ENCODE measurements at regions not wholly inside any gene's neighbourhood (a gene's known extent, or its start where the extent isn't known, plus 50 kb on each side); places are given as distances from the start of the nearest gene placed in this dataset.

DNA sequence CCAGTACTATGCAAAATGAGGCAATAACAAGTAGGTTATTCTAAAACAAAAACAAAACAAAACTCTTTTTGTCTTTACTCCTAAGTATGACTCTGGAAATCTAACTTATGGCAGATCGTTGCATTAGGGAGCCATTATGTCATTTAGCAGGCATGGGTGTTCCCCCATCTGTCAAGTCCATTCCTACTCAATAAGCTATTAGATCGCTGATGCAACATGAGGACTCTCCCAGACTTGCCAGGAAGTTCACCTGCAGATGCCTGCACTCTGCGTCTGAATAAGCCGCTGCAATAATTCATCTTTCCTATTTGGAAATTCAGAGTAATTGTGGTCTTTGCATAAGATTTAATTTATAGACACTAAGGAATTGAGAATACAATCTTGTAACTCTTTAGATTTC lies 585.0 kb downstream of the KIF4B start:
- no peaks in the 10 kb centered on the region for H3K9me3 ChIP-seq (ENCODE audit: control insufficient read depth in 4 of 4, low read length in 3 of 4)
- no peak for DNase-seq (ENCODE audit: low spot score)
- H3K36me3 ChIP-seq (ENCODE audit: control insufficient read depth in 4 of 4, insufficient read depth in 3 of 4, low read depth in 1 of 4, low read length in 3 of 4), result no peaks in the 10 kb centered on the region
- TF ChIP-seq HNF4G (IDR thresholded peaks at IDR 0.05) (no peak), RAD21 (IDR thresholded peaks at IDR 0.05) (no peak), RXRA (IDR thresholded peaks at IDR 0.05) (no peak), TAF1 (conservative IDR thresholded peaks at IDR 0.05) (no peak), EGR1 (IDR thresholded peaks at IDR 0.05; ENCODE audit: low read depth in 2 of 2) (no peak), JUND (IDR thresholded peaks at IDR 0.05) (no peak), HNF4A (conservative IDR thresholded peaks at IDR 0.05) (no peak), FOXA2 (IDR thresholded peaks at IDR 0.05) (no peak), YY1 (IDR thresholded peaks at IDR 0.05) (no peak), NR2F2 (IDR thresholded peaks at IDR 0.05) (no peak)
- TF ChIP-seq, protein P1, sequence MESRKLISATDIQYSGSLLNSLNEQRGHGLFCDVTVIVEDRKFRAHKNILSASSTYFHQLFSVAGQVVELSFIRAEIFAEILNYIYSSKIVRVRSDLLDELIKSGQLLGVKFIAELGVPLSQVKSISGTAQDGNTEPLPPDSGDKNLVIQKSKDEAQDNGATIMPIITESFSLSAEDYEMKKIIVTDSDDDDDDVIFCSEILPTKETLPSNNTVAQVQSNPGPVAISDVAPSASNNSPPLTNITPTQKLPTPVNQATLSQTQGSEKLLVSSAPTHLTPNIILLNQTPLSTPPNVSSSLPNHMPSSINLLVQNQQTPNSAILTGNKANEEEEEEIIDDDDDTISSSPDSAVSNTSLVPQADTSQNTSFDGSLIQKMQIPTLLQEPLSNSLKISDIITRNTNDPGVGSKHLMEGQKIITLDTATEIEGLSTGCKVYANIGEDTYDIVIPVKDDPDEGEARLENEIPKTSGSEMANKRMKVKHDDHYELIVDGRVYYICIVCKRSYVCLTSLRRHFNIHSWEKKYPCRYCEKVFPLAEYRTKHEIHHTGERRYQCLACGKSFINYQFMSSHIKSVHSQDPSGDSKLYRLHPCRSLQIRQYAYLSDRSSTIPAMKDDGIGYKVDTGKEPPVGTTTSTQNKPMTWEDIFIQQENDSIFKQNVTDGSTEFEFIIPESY (IDR thresholded peaks at IDR 0.05), result no peak
- TF ChIP-seq, protein P2, sequence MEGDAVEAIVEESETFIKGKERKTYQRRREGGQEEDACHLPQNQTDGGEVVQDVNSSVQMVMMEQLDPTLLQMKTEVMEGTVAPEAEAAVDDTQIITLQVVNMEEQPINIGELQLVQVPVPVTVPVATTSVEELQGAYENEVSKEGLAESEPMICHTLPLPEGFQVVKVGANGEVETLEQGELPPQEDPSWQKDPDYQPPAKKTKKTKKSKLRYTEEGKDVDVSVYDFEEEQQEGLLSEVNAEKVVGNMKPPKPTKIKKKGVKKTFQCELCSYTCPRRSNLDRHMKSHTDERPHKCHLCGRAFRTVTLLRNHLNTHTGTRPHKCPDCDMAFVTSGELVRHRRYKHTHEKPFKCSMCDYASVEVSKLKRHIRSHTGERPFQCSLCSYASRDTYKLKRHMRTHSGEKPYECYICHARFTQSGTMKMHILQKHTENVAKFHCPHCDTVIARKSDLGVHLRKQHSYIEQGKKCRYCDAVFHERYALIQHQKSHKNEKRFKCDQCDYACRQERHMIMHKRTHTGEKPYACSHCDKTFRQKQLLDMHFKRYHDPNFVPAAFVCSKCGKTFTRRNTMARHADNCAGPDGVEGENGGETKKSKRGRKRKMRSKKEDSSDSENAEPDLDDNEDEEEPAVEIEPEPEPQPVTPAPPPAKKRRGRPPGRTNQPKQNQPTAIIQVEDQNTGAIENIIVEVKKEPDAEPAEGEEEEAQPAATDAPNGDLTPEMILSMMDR (IDR thresholded peaks at IDR 0.05; ENCODE audit: low read depth, low read length, missing input control), result no peak
- TF ChIP-seq, protein P3, sequence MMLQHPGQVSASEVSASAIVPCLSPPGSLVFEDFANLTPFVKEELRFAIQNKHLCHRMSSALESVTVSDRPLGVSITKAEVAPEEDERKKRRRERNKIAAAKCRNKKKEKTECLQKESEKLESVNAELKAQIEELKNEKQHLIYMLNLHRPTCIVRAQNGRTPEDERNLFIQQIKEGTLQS (IDR thresholded peaks at IDR 0.05), result no peak
- TF ChIP-seq, protein P4, sequence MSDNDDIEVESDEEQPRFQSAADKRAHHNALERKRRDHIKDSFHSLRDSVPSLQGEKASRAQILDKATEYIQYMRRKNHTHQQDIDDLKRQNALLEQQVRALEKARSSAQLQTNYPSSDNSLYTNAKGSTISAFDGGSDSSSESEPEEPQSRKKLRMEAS (IDR thresholded peaks at IDR 0.05), result no peak
- TF ChIP-seq, protein P5, sequence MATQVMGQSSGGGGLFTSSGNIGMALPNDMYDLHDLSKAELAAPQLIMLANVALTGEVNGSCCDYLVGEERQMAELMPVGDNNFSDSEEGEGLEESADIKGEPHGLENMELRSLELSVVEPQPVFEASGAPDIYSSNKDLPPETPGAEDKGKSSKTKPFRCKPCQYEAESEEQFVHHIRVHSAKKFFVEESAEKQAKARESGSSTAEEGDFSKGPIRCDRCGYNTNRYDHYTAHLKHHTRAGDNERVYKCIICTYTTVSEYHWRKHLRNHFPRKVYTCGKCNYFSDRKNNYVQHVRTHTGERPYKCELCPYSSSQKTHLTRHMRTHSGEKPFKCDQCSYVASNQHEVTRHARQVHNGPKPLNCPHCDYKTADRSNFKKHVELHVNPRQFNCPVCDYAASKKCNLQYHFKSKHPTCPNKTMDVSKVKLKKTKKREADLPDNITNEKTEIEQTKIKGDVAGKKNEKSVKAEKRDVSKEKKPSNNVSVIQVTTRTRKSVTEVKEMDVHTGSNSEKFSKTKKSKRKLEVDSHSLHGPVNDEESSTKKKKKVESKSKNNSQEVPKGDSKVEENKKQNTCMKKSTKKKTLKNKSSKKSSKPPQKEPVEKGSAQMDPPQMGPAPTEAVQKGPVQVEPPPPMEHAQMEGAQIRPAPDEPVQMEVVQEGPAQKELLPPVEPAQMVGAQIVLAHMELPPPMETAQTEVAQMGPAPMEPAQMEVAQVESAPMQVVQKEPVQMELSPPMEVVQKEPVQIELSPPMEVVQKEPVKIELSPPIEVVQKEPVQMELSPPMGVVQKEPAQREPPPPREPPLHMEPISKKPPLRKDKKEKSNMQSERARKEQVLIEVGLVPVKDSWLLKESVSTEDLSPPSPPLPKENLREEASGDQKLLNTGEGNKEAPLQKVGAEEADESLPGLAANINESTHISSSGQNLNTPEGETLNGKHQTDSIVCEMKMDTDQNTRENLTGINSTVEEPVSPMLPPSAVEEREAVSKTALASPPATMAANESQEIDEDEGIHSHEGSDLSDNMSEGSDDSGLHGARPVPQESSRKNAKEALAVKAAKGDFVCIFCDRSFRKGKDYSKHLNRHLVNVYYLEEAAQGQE (IDR thresholded peaks at IDR 0.05), result no peak
- H3K4me1 ChIP-seq (ENCODE audit: control insufficient read depth in 4 of 4, insufficient read depth in 4 of 4, low read length in 3 of 4), result no peaks in the 10 kb centered on the region
- H3K27me3 ChIP-seq (ENCODE audit: control insufficient read depth in 4 of 4, insufficient read depth in 4 of 4, low read length in 3 of 4), result peaks cover 0 to 2% (median 0%) of the 10 kb centered on the region in 4 donors
- H3K4me3 ChIP-seq (ENCODE audit: low read depth in 1 of 3, low read length in 3 of 3), result no peak overlapping the region
- no peak overlapping the region for H3K9ac ChIP-seq (ENCODE audit: low read depth in 1 of 2, low read length in 2 of 2)
- no peak overlapping the region for H3K27ac ChIP-seq (ENCODE audit: low read depth in 1 of 2, low read length in 2 of 2)
- 82% methylated on average over 4 of the region's 4 CpGs for WGBS

DNA sequence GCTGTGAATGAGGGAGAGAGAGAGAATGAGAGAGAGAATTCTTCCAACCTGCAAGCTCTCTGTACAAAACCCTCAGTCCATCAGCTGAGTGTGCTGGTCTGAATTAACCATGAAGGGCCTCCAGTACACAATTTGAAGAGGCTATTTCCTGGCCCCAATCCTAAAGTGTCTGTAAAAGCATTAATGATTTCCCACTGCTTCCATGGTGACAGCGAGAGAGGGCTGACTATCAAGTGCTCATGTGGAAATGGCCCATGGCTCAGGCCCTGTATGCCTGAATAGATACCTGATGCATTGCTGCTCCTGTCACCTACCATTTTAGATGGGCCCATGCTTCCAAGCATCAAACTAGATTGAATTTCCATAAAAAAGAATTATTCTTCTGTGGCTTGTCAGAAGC lies 592.4 kb downstream of the KIF4B start:
- no peak overlapping the region for H3K4me3 ChIP-seq (ENCODE audit: low read depth in 1 of 3, low read length in 3 of 3)
- H3K9ac ChIP-seq (ENCODE audit: low read depth in 1 of 2, low read length in 2 of 2), result no peak overlapping the region
- no peaks in the 10 kb centered on the region for H3K36me3 ChIP-seq (ENCODE audit: control insufficient read depth in 4 of 4, insufficient read depth in 3 of 4, low read depth in 1 of 4, low read length in 3 of 4)
- H3K27ac ChIP-seq (ENCODE audit: low read depth in 1 of 2, low read length in 2 of 2), result no peak overlapping the region
- WGBS, result 82% methylated on average over 1 of the region's 1 CpG
- H3K9me3 ChIP-seq (ENCODE audit: control insufficient read depth in 4 of 4, low read length in 3 of 4), result no peaks in the 10 kb centered on the region
- H3K4me1 ChIP-seq (ENCODE audit: control insufficient read depth in 4 of 4, insufficient read depth in 4 of 4, low read length in 3 of 4), result no peaks in the 10 kb centered on the region
- DNase-seq (ENCODE audit: low spot score), result no peak
- no peak for TF ChIP-seq HNF4G (IDR thresholded peaks at IDR 0.05)
- TF ChIP-seq FOXA2 (IDR thresholded peaks at IDR 0.05), result no peak
- H3K27me3 ChIP-seq (ENCODE audit: control insufficient read depth in 4 of 4, insufficient read depth in 4 of 4, low read length in 3 of 4), result peaks cover 0 to 2% (median 0%) of the 10 kb centered on the region in 4 donors

Measured in liver (tissue), 8 donors.